ENCODE measurements at regions not wholly inside any gene's neighbourhood (a gene's known extent, or its start where the extent isn't known, plus 50 kb on each side); places are given as distances from the start of the nearest gene placed in this dataset.

DNA sequence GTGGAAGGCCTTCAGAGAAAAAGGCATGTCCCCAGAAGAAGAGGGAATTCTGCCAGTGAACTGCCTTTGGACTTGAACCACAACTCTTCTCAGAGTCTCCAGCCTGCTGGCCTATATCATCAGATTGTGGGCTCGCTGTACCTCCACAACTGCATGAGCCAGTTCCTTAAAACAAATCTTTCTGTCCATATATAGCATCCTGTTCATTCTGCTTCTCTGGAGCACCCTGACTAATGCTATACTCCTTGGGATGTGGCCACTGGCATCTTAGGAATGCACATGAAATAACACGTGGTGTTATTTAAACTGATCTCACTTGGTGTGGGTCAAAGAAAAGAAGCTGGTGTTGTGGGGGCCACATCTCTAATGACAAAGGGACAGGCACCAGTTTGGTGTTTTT lies 58.3 kb upstream of the VSTM5 start:
- Histone ChIP-seq H2AFZ (ENCODE audit: low read length) (no peak overlapping the region), H3K27ac (ENCODE audit: low read depth, low read length, poor library complexity, severe bottlenecking) (no peak overlapping the region), H3K4me1 (ENCODE audit: insufficient read depth, low read length, poor library complexity, severe bottlenecking) (no peaks in the 10 kb centered on the region), H3K36me3 (ENCODE audit: insufficient read depth, low read length) (no peaks in the 10 kb centered on the region), H3K4me2 (ENCODE audit: low read length) (no peak overlapping the region), H4K20me1 (ENCODE audit: insufficient read depth, low read length) (no peaks in the 10 kb centered on the region), H3K9me3 (ENCODE audit: low read length) (no peaks in the 10 kb centered on the region), H3K79me2 (ENCODE audit: insufficient read depth, low read depth, low read length) (no peaks in the 10 kb centered on the region), H3K4me3 (ENCODE audit: low read depth, low read length, poor library complexity, severe bottlenecking) (no peak overlapping the region), H3K9me2 (ENCODE audit: insufficient read depth, low read length) (no peaks in the 10 kb centered on the region)
- no TSS peak for BruUV-seq (replicated peaks)
- TF ChIP-seq EZH2phosphoT487 (IDR thresholded peaks at IDR 0.05; ENCODE audit: borderline replicate concordance, low read depth, low read length), result no peak
- TF ChIP-seq, protein P1, sequence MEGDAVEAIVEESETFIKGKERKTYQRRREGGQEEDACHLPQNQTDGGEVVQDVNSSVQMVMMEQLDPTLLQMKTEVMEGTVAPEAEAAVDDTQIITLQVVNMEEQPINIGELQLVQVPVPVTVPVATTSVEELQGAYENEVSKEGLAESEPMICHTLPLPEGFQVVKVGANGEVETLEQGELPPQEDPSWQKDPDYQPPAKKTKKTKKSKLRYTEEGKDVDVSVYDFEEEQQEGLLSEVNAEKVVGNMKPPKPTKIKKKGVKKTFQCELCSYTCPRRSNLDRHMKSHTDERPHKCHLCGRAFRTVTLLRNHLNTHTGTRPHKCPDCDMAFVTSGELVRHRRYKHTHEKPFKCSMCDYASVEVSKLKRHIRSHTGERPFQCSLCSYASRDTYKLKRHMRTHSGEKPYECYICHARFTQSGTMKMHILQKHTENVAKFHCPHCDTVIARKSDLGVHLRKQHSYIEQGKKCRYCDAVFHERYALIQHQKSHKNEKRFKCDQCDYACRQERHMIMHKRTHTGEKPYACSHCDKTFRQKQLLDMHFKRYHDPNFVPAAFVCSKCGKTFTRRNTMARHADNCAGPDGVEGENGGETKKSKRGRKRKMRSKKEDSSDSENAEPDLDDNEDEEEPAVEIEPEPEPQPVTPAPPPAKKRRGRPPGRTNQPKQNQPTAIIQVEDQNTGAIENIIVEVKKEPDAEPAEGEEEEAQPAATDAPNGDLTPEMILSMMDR (conservative IDR thresholded peaks at IDR 0.05; ENCODE audit: low read length), result no peak
- ChIA-PET CTCF (ENCODE audit: unreplicated experiment) (no interaction called here), POLR2A (no interaction called here)
- intact Hi-C loops (cut with micrococcal nuclease; ENCODE audit: unreplicated experiment), result no loop called here
- DNase-seq (ENCODE audit: low spot score), result no peak

DNA sequence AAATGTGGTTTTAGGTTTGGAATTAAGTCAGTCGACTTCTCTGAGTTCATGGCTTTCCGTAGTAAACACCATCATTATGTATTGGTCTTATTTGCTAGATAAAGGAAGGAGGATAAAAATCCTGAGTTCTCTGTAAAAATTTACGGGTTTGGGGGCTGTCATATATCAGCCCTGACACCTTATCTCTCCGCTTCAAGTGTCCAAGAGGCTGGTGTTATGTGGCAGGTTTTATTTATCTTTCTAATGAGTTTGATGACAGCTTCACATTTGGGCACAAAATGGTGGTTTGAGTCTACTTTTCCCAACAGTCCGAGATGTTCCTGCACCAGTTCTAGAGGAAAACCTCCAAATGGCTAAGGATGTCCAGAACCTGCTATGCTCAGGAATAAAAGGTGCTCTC lies 67.3 kb upstream of the VSTM5 start:
- intact Hi-C loops (cut with micrococcal nuclease; ENCODE audit: unreplicated experiment), result no loop called here
- BruUV-seq (replicated peaks), result no TSS peak

DNA sequence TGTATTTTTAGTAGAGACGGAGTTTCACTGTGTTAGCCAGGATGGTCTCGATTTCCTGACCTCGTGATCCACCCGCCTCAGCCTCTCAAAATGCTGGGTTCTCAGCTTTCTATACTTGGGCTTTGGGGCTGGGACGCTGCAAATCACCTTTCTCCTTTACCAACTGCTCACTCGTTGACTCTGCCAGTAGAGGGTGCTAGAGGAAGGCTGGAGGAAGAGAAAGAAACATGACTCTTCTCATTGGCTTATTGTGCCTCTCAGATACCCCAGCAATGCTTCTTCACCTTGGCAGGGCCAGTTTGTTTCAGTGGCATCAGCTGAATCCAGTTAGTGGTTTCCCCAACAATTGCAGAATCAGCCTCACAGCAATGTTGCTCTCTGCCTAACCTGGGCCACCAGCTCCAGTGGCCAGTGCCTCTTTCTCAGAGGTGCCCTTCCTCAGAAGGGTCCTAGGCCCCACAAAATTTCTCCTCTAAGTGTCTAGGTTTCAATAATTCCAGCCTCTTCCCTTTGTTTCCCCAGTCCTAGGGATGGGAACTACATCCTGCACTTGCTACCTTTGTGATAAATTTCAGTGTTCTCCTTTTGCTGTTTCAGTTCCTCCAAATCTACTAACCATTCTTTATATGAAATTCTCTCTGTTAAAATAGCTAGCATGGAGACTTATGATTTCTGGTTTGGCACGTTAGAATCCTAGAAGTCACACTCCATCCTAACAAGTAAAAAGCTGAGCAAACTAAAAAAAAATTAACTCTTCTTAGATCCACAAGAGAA lies 71.5 kb upstream of the VSTM5 start:
- intact Hi-C loops (cut with micrococcal nuclease; ENCODE audit: unreplicated experiment), result loop anchor here (10.0 kb wide), 1 partner anchor 583 kb away; no protein-coding TSS in a partner anchor
- Histone ChIP-seq H3K9me2 (ENCODE audit: insufficient read depth, low read length) (no peaks in the 10 kb centered on the region), H3K36me3 (ENCODE audit: insufficient read depth, low read length) (no peaks in the 10 kb centered on the region), H3K27ac (ENCODE audit: low read depth, low read length, poor library complexity, severe bottlenecking) (no peak overlapping the region), H3K4me2 (ENCODE audit: low read length) (no peak overlapping the region), H3K79me2 (ENCODE audit: insufficient read depth, low read depth, low read length) (no peaks in the 10 kb centered on the region), H4K20me1 (ENCODE audit: insufficient read depth, low read length) (no peaks in the 10 kb centered on the region), H3K9me3 (ENCODE audit: low read length) (0 out of 2 replicates have a peak, but pooled peaks cover 4% of the 10 kb centered on the region), H2AFZ (ENCODE audit: low read length) (no peak overlapping the region), H3K4me3 (ENCODE audit: low read depth, low read length, poor library complexity, severe bottlenecking) (no peak overlapping the region), H3K4me1 (ENCODE audit: insufficient read depth, low read length, poor library complexity, severe bottlenecking) (no peaks in the 10 kb centered on the region)
- peak; percentile 30 for DNase-seq (ENCODE audit: low spot score)
- BruUV-seq (replicated peaks), result no TSS peak
- TF ChIP-seq, protein P1 (conservative IDR thresholded peaks at IDR 0.05; ENCODE audit: low read length), result peak; percentile 72
- no peak for TF ChIP-seq EZH2phosphoT487 (IDR thresholded peaks at IDR 0.05; ENCODE audit: borderline replicate concordance, low read depth, low read length)
- ChIA-PET POLR2A (no interaction called here), CTCF (ENCODE audit: unreplicated experiment) (no interaction called here)

More for the DNA sequence above, 67.3 kb upstream of the VSTM5 start:
- H3K36me3 ChIP-seq (ENCODE audit: insufficient read depth, low read length), result no peaks in the 10 kb centered on the region
- no peak overlapping the region for H3K27ac ChIP-seq (ENCODE audit: low read depth, low read length, poor library complexity, severe bottlenecking)
- no peaks in the 10 kb centered on the region for H3K9me2 ChIP-seq (ENCODE audit: insufficient read depth, low read length)
- ChIA-PET CTCF (ENCODE audit: unreplicated experiment) (no interaction called here), POLR2A (no interaction called here)
- TF ChIP-seq EZH2phosphoT487 (IDR thresholded peaks at IDR 0.05; ENCODE audit: borderline replicate concordance, low read depth, low read length), result no peak
- TF ChIP-seq, protein P1 (conservative IDR thresholded peaks at IDR 0.05; ENCODE audit: low read length), result no peak
- no peak for DNase-seq (ENCODE audit: low spot score)
- H3K79me2 ChIP-seq (ENCODE audit: insufficient read depth, low read depth, low read length), result no peaks in the 10 kb centered on the region
- H3K4me2 ChIP-seq (ENCODE audit: low read length), result no peak overlapping the region
- H4K20me1 ChIP-seq (ENCODE audit: insufficient read depth, low read length), result no peaks in the 10 kb centered on the region
- H3K9me3 ChIP-seq (ENCODE audit: low read length), result no peaks in the 10 kb centered on the region
- no peaks in the 10 kb centered on the region for H3K4me1 ChIP-seq (ENCODE audit: insufficient read depth, low read length, poor library complexity, severe bottlenecking)
- H2AFZ ChIP-seq (ENCODE audit: low read length), result no peak overlapping the region
- H3K4me3 ChIP-seq (ENCODE audit: low read depth, low read length, poor library complexity, severe bottlenecking), result no peak overlapping the region

Data from OCI-LY7 (cell line).